H9 (cell line): ENCODE measurements at regions not wholly inside any gene's neighbourhood (a gene's known extent, or its start where the extent isn't known, plus 50 kb on each side); places are given as distances from the start of the nearest gene placed in this dataset.
A peak's percentile ranks its signal among the peaks of the same experiment; 100 is the strongest.

Experiments used
- DNase-seq: peaks from one replicate; pipeline ENCODE4 v3.0.0-alpha.2; 2017
- H2AFZ ChIP-seq: one replicate; pipeline ENCODE4 v1.6.1; 2013; ENCODE audit warnings: mild to moderate bottlenecking, low read length, control low read depth, moderate library complexity
- H2AK5ac ChIP-seq: 2 replicates; pipeline ENCODE4 v1.6.1; 2013; ENCODE audit warnings: low read length, control low read depth, mixed read lengths; ENCODE audit not compliant: insufficient read length
- H2BK120ac ChIP-seq: one replicate; pipeline ENCODE4 v1.6.1; 2013; ENCODE audit warnings: low read depth, mild to moderate bottlenecking, low read length, control low read depth, inconsistent platforms; ENCODE audit not compliant: poor library complexity, severe bottlenecking
- H2BK12ac ChIP-seq: 2 replicates; pipeline ENCODE4 v1.6.1; 2013; ENCODE audit warnings: low read length, control low read depth, mixed read lengths, low read depth; ENCODE audit not compliant: insufficient read length
- H2BK15ac ChIP-seq: 2 replicates; pipeline ENCODE4 v1.6.1; 2013; ENCODE audit warnings: low read depth, low read length, control low read depth
- H2BK20ac ChIP-seq: one replicate; pipeline ENCODE4 v1.6.1; 2013; ENCODE audit warnings: low read depth, mild to moderate bottlenecking, low read length, control low read depth, inconsistent platforms; ENCODE audit not compliant: poor library complexity, severe bottlenecking
- H2BK5ac ChIP-seq: 2 replicates; pipeline ENCODE4 v1.6.1; 2013; ENCODE audit warnings: low read length, control low read depth, mixed read lengths; ENCODE audit not compliant: insufficient read length
- H3K14ac ChIP-seq: 2 replicates; pipeline ENCODE4 v1.6.1; 2013; ENCODE audit warnings: low read length, control low read depth; ENCODE audit not compliant: insufficient read depth
- H3K18ac ChIP-seq: 2 replicates; pipeline ENCODE4 v1.6.1; 2013; ENCODE audit warnings: low read depth, mild to moderate bottlenecking, mixed read lengths, low read length, control low read depth; ENCODE audit not compliant: insufficient read length
- H3K23ac ChIP-seq: 2 replicates; pipeline ENCODE4 v1.6.1; 2013; ENCODE audit warnings: low read length, control low read depth, mixed read lengths, low read depth; ENCODE audit not compliant: insufficient read length
- H3K23me2 ChIP-seq: 2 replicates; pipeline ENCODE4 v1.6.1; 2013; ENCODE audit warnings: low read depth, mild to moderate bottlenecking, mixed read lengths, low read length, control low read depth; ENCODE audit not compliant: insufficient read length, poor library complexity, severe bottlenecking
- H3K27ac ChIP-seq: 2 replicates; pipeline ENCODE4 v1.5.1; 2013; ENCODE audit warnings: low read length, control low read depth, mixed read lengths, low read depth; ENCODE audit not compliant: insufficient read length
- H3K27me3 ChIP-seq: 2 replicates; pipeline ENCODE4 v1.6.1; 2013; ENCODE audit warnings: low read length, control low read depth, inconsistent platforms; ENCODE audit not compliant: insufficient read depth
- H3K4ac ChIP-seq: 2 replicates; pipeline ENCODE4 v1.6.1; 2013; ENCODE audit warnings: low read depth, mild to moderate bottlenecking, control low read depth, inconsistent platforms, low read length, moderate library complexity
- H3K4me1 ChIP-seq: 2 replicates; pipeline ENCODE4 v1.6.1; 2013; ENCODE audit warnings: low read length, control low read depth, inconsistent platforms; ENCODE audit not compliant: insufficient read depth
- H3K4me2 ChIP-seq: 2 replicates; pipeline ENCODE4 v1.6.1; 2013; ENCODE audit warnings: low read length, control low read depth, mixed read lengths; ENCODE audit not compliant: insufficient read length, insufficient read depth
- H3K56ac ChIP-seq: 2 replicates; pipeline ENCODE4 v1.6.1; 2013; ENCODE audit warnings: low read depth, mild to moderate bottlenecking, mixed read lengths, low read length, control low read depth; ENCODE audit not compliant: insufficient read length
- H3K79me1 ChIP-seq: 2 replicates; pipeline ENCODE4 v1.6.1; 2013; ENCODE audit warnings: low read depth, mild to moderate bottlenecking, moderate library complexity, low read length, control low read depth, inconsistent platforms; ENCODE audit not compliant: insufficient read depth, poor library complexity, severe bottlenecking
- H3K79me2 ChIP-seq: 2 replicates; pipeline ENCODE4 v1.6.1; 2013; ENCODE audit warnings: low read length, control low read depth, inconsistent platforms; ENCODE audit not compliant: insufficient read depth
- H3K9ac ChIP-seq: 2 replicates; pipeline ENCODE4 v1.6.1; 2013; ENCODE audit warnings: low read length, control low read depth, mixed read lengths; ENCODE audit not compliant: insufficient read length; ENCODE audit errors: extremely low read depth
- H3K9me3 ChIP-seq: one replicate; pipeline ENCODE4 v1.6.1; 2013; ENCODE audit warnings: low read depth, low read length, inconsistent platforms; ENCODE audit not compliant: control insufficient read depth
- H3T11ph ChIP-seq: one replicate; pipeline ENCODE4 v1.6.1; 2013; ENCODE audit warnings: mild to moderate bottlenecking, low read length, control low read depth, inconsistent platforms
- H4K20me1 ChIP-seq: one replicate; pipeline ENCODE4 v1.6.1; 2013; ENCODE audit not compliant: control insufficient read depth, insufficient read length, insufficient read depth
- H4K5ac ChIP-seq: 2 replicates; pipeline ENCODE4 v1.6.1; 2013; ENCODE audit warnings: low read depth, mild to moderate bottlenecking, mixed read lengths, low read length, control low read depth; ENCODE audit not compliant: insufficient read length
- H4K8ac ChIP-seq: replicated peaks from 2 replicates; pipeline ENCODE4 v1.6.1; 2013; ENCODE audit warnings: low read length, control low read depth, mixed read lengths, low read depth; ENCODE audit not compliant: insufficient read length
- H4K91ac ChIP-seq: 2 replicates; pipeline ENCODE4 v1.6.1; 2013; ENCODE audit warnings: low read depth, mild to moderate bottlenecking, moderate library complexity, mixed read lengths, low read length, control low read depth; ENCODE audit not compliant: insufficient read length
- H3K27ac Mint-ChIP-seq, 3 experiments: 2 replicates in 2 of 3; 3 replicates in 1 of 3; pipeline ENCODE4 v1.8.0; 2020 to 2021; ENCODE audit warnings: mixed read lengths in 3 of 3, mild to moderate bottlenecking in 1 of 3, moderate library complexity in 1 of 3
- H3K27me3 Mint-ChIP-seq: 2 replicates; pipeline ENCODE4 v1.8.0; 2021; ENCODE audit warnings: low read depth, mild to moderate bottlenecking, moderate library complexity, mixed read lengths
- H3K36me3 Mint-ChIP-seq, 3 experiments: 2 replicates in 2 of 3; 3 replicates in 1 of 3; pipeline ENCODE4 v1.8.0; 2020 to 2021; ENCODE audit warnings: low read depth in 3 of 3, mixed read lengths in 3 of 3; ENCODE audit not compliant: insufficient read depth in 1 of 3
- H3K4me1 Mint-ChIP-seq, 2 experiments: 2 replicates each; pipeline ENCODE4 v1.8.0; 2020; ENCODE audit warnings: mixed read lengths in 2 of 2
- H3K4me3 Mint-ChIP-seq, 2 experiments: 2 replicates in 1 of 2; 3 replicates in 1 of 2; pipeline ENCODE4 v1.8.0; 2020 to 2021; ENCODE audit warnings: mild to moderate bottlenecking in 2 of 2, mixed read lengths in 2 of 2, moderate library complexity in 1 of 2
- H3K9me3 Mint-ChIP-seq, 2 experiments: 2 replicates in 1 of 2; 3 replicates in 1 of 2; pipeline ENCODE4 v1.8.0; 2020; ENCODE audit warnings: mild to moderate bottlenecking in 2 of 2, mixed read lengths in 2 of 2, moderate library complexity in 1 of 2
- WGBS: extraction: QIAGEN DNeasy Blood & Tissue Kit; methylation state at CpG from one replicate; pipeline ENCODE4 v1.1.7; 2013; ENCODE audit warnings: missing lambda C conversion rate, low lambda C conversion rate, mixed read lengths; ENCODE audit not compliant: insufficient read length; ENCODE audit errors: extremely low coverage; 5-methylcytosine and 5-hydroxymethylcytosine counted together
- TF ChIP-seq, protein P1 (sequence below): fragments of 200-600 bp; sonication (generic); conservative IDR thresholded peaks from 3 replicates; pipeline ENCODE4 v1.8.0; 2021; ENCODE audit warnings: antibody characterized with exemption, mild to moderate bottlenecking

GRCh38 chr22:48474881-48475280, 1352.8 kb downstream of the BRD1 start:
- peaks cover 0 to 3% of the 10 kb centered on the region in 2 experiments; a peak in 3 of 5 replicates for H3K9me3 Mint-ChIP-seq
- no peak overlapping the region; a peak in 1 of 7 replicates for H3K27ac Mint-ChIP-seq
- no peaks in the 10 kb centered on the region for H3K79me2 ChIP-seq
- H3K4me1 Mint-ChIP-seq: peaks cover 14 to 20% of the 10 kb centered on the region in 2 experiments
- no peak overlapping the region for H3K4ac ChIP-seq
- H3K79me1 ChIP-seq: no peaks in the 10 kb centered on the region
- H2BK12ac ChIP-seq: no peak overlapping the region
- H3K23me2 ChIP-seq: no peaks in the 10 kb centered on the region
- no peak overlapping the region for H4K91ac ChIP-seq
- no peak overlapping the region for H4K5ac ChIP-seq
- H4K20me1 ChIP-seq: no peaks in the 10 kb centered on the region
- no peak overlapping the region for H3K27ac ChIP-seq
- no peaks in the 10 kb centered on the region for H3K9me3 ChIP-seq
- H4K8ac ChIP-seq: no peak overlapping the region
- H3K14ac ChIP-seq: no peak overlapping the region
- no peak overlapping the region for H2BK120ac ChIP-seq
- no peak overlapping the region for H3K9ac ChIP-seq
- no CpG with 5 or more reads among the region's 9 CpGs for WGBS
- H3K27me3 ChIP-seq: no peaks in the 10 kb centered on the region
- no peak overlapping the region for H2BK20ac ChIP-seq
- H3K18ac ChIP-seq: no peak overlapping the region
- no peak overlapping the region for H3K4me3 Mint-ChIP-seq
- no peak overlapping the region for H2AFZ ChIP-seq
- no peak overlapping the region for H3K23ac ChIP-seq
- H3K4me1 ChIP-seq: peaks cover 4% of the 10 kb centered on the region; the same call in 1 of the 2 replicates
- no peak overlapping the region for H2BK5ac ChIP-seq
- DNase-seq: peak; percentile 10
- no peak overlapping the region for H2BK15ac ChIP-seq
- no peaks in the 10 kb centered on the region; a peak in 1 of 7 replicates for H3K36me3 Mint-ChIP-seq
- no peaks in the 10 kb centered on the region; the same call in 1 of the 2 replicates for H3K27me3 Mint-ChIP-seq
- H2AK5ac ChIP-seq: no peak overlapping the region
- no peak overlapping the region for H3T11ph ChIP-seq
- H3K56ac ChIP-seq: no peak overlapping the region
- no peak overlapping the region for H3K4me2 ChIP-seq
- TF ChIP-seq, protein P1, sequence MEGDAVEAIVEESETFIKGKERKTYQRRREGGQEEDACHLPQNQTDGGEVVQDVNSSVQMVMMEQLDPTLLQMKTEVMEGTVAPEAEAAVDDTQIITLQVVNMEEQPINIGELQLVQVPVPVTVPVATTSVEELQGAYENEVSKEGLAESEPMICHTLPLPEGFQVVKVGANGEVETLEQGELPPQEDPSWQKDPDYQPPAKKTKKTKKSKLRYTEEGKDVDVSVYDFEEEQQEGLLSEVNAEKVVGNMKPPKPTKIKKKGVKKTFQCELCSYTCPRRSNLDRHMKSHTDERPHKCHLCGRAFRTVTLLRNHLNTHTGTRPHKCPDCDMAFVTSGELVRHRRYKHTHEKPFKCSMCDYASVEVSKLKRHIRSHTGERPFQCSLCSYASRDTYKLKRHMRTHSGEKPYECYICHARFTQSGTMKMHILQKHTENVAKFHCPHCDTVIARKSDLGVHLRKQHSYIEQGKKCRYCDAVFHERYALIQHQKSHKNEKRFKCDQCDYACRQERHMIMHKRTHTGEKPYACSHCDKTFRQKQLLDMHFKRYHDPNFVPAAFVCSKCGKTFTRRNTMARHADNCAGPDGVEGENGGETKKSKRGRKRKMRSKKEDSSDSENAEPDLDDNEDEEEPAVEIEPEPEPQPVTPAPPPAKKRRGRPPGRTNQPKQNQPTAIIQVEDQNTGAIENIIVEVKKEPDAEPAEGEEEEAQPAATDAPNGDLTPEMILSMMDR: no peak
